ENCODE measurements at regions not wholly inside any gene's neighbourhood (a gene's known extent, or its start where the extent isn't known, plus 50 kb on each side); places are given as distances from the start of the nearest gene placed in this dataset.
"Not testable (repeated sequence)": the region's sequence is repeated elsewhere in the genome, so short reads cannot be mapped to it uniquely, and the experiment has no call there.

DNA sequence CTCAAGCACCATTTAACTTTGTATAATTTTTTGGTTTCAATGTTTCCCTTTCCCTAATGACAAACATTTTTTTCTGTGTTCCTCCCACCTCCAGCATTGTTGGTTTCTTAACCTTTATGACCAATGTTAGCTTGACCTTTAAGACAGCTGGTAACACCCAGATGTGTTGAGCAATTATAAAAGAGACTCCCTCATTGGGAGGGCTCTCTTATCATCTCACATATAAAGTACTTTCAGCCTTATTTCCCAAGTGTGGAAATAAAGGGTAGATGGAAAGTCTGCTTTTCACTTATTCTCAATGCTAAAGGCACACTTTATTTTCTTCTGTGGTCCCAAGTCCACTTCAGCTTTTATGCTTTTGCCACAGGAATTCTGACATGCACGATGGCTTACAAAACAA lies 1420.4 kb downstream of the RAPGEF2 start:
- 52 to 81% methylated on average over 1 of the region's 1 CpG for WGBS, 2 donors
- no peak for ATAC-seq (ENCODE audit: insufficient read depth, low FRiP score)

DNA sequence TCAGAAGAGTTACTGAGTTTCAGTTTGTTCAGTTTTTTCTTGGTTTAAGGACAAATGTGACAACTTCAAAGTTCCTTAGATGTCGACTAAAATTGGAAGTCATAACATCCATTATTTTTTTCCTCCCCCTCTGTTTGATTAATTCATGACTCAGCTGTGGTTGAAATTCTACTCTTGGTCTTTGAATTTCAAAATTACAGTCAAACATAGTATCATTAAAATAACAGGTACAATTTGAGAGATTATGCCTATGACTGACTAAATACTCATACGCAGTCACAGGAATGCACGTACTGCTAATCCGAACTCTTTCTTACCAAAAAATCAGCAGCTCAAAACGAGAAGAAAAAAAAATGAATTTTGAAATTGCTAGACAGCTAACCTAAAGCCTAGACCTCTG lies 1434.8 kb downstream of the RAPGEF2 start:
- Histone ChIP-seq H3K27me3 (ENCODE audit: control insufficient read depth in 3 of 3, insufficient read depth in 3 of 3, low read length in 2 of 3) (no peaks in the 10 kb centered on the region), H3K36me3 (ENCODE audit: control insufficient read depth in 4 of 4, insufficient read depth in 4 of 4, low read length in 4 of 4) (no peaks in the 10 kb centered on the region), H3K9me3 (ENCODE audit: control insufficient read depth in 4 of 4, insufficient read depth in 3 of 4, low read length in 3 of 4) (peaks cover 0 to 3% (median 0%) of the 10 kb centered on the region in 4 donors), H3K27ac (ENCODE audit: low read depth in 1 of 2, low read length in 1 of 2) (no peak overlapping the region), H3K9ac (ENCODE audit: insufficient read depth in 1 of 2, low read length in 2 of 2) (no peak overlapping the region), H3K4me3 (no peak overlapping the region), H3K4me1 (ENCODE audit: control insufficient read depth in 5 of 5, insufficient read depth in 5 of 5, low read length in 5 of 5) (no peaks in the 10 kb centered on the region)
- TF ChIP-seq, protein P1, sequence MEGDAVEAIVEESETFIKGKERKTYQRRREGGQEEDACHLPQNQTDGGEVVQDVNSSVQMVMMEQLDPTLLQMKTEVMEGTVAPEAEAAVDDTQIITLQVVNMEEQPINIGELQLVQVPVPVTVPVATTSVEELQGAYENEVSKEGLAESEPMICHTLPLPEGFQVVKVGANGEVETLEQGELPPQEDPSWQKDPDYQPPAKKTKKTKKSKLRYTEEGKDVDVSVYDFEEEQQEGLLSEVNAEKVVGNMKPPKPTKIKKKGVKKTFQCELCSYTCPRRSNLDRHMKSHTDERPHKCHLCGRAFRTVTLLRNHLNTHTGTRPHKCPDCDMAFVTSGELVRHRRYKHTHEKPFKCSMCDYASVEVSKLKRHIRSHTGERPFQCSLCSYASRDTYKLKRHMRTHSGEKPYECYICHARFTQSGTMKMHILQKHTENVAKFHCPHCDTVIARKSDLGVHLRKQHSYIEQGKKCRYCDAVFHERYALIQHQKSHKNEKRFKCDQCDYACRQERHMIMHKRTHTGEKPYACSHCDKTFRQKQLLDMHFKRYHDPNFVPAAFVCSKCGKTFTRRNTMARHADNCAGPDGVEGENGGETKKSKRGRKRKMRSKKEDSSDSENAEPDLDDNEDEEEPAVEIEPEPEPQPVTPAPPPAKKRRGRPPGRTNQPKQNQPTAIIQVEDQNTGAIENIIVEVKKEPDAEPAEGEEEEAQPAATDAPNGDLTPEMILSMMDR (IDR thresholded peaks at IDR 0.05; ENCODE audit: control extremely low read depth, extremely low read depth) = no peak
- ATAC-seq (ENCODE audit: insufficient read depth, low FRiP score) (no peak), DNase-seq (no peak)
- 83 to 87% methylated on average over 5 of the region's 5 CpGs for WGBS, 2 donors

More for the DNA sequence above, 1420.4 kb downstream of the RAPGEF2 start:
- no peaks in the 10 kb centered on the region for H3K36me3 ChIP-seq (ENCODE audit: control insufficient read depth in 4 of 4, insufficient read depth in 4 of 4, low read length in 4 of 4)
- H3K27ac ChIP-seq (ENCODE audit: low read depth in 1 of 2, low read length in 1 of 2) = no peak overlapping the region
- H3K9me3 ChIP-seq (ENCODE audit: control insufficient read depth in 4 of 4, insufficient read depth in 3 of 4, low read length in 3 of 4) = no peaks in the 10 kb centered on the region
- H3K4me1 ChIP-seq (ENCODE audit: control insufficient read depth in 5 of 5, insufficient read depth in 5 of 5, low read length in 5 of 5) = no peaks in the 10 kb centered on the region
- TF ChIP-seq, protein P1 (IDR thresholded peaks at IDR 0.05; ENCODE audit: control extremely low read depth, extremely low read depth) = no peak
- no peak overlapping the region for H3K4me3 ChIP-seq
- no peaks in the 10 kb centered on the region for H3K27me3 ChIP-seq (ENCODE audit: control insufficient read depth in 3 of 3, insufficient read depth in 3 of 3, low read length in 2 of 3)
- no peak overlapping the region for H3K9ac ChIP-seq (ENCODE audit: insufficient read depth in 1 of 2, low read length in 2 of 2)
- no peak for DNase-seq

- 82 to 100% methylated on average over 1 of the region's 1 CpG for WGBS, 2 donors
- H3K27me3 ChIP-seq (ENCODE audit: control insufficient read depth in 3 of 3, insufficient read depth in 3 of 3, low read length in 2 of 3) = no peaks in the 10 kb centered on the region
- H3K9ac ChIP-seq (ENCODE audit: insufficient read depth in 1 of 2, low read length in 2 of 2) = no peak overlapping the region
- TF ChIP-seq, protein P1 (IDR thresholded peaks at IDR 0.05; ENCODE audit: control extremely low read depth, extremely low read depth) = no peak
- H3K36me3 ChIP-seq (ENCODE audit: control insufficient read depth in 4 of 4, insufficient read depth in 4 of 4, low read length in 4 of 4) = no peaks in the 10 kb centered on the region
- no peak overlapping the region for H3K4me3 ChIP-seq
- H3K27ac ChIP-seq (ENCODE audit: low read depth in 1 of 2, low read length in 1 of 2) = no peak overlapping the region
- peaks cover 0 to 6% (median 0%) of the 10 kb centered on the region in 4 donors for H3K9me3 ChIP-seq (ENCODE audit: control insufficient read depth in 4 of 4, insufficient read depth in 3 of 4, low read length in 3 of 4)
- ATAC-seq (ENCODE audit: insufficient read depth, low FRiP score) = no peak
- no peaks in the 10 kb centered on the region for H3K4me1 ChIP-seq (ENCODE audit: control insufficient read depth in 5 of 5, insufficient read depth in 5 of 5, low read length in 5 of 5)
- DNase-seq = no peak
Observed at GRCh38 chr4:160546201-160546600, 1443.3 kb downstream of the RAPGEF2 start.

GRCh38 chr4:160549951-160550519 lies 1447.2 kb downstream of the RAPGEF2 start:
- H3K4me1 ChIP-seq (ENCODE audit: control insufficient read depth in 5 of 5, insufficient read depth in 5 of 5, low read length in 5 of 5); H3K4me3 ChIP-seq; DNase-seq; H3K27me3 ChIP-seq (ENCODE audit: control insufficient read depth in 3 of 3, insufficient read depth in 3 of 3, low read length in 2 of 3); H3K27ac ChIP-seq (ENCODE audit: low read depth in 1 of 2, low read length in 1 of 2); H3K9ac ChIP-seq (ENCODE audit: insufficient read depth in 1 of 2, low read length in 2 of 2); ATAC-seq (ENCODE audit: insufficient read depth, low FRiP score); H3K9me3 ChIP-seq (ENCODE audit: control insufficient read depth in 4 of 4, insufficient read depth in 3 of 4, low read length in 3 of 4); H3K36me3 ChIP-seq (ENCODE audit: control insufficient read depth in 4 of 4, insufficient read depth in 4 of 4, low read length in 4 of 4): not testable (repeated sequence)
- 91 to 96% methylated on average over 19 to 32 of the region's 32 CpGs for WGBS, 2 donors

All from lung (tissue), 11 donors.